ENCODE measurements at regions not wholly inside any gene's neighbourhood (a gene's known extent, or its start where the extent isn't known, plus 50 kb on each side); places are given as distances from the start of the nearest gene placed in this dataset.
"Not testable (repeated sequence)": the region's sequence is repeated elsewhere in the genome, so short reads cannot be mapped to it uniquely, and the experiment has no call there.

DNA sequence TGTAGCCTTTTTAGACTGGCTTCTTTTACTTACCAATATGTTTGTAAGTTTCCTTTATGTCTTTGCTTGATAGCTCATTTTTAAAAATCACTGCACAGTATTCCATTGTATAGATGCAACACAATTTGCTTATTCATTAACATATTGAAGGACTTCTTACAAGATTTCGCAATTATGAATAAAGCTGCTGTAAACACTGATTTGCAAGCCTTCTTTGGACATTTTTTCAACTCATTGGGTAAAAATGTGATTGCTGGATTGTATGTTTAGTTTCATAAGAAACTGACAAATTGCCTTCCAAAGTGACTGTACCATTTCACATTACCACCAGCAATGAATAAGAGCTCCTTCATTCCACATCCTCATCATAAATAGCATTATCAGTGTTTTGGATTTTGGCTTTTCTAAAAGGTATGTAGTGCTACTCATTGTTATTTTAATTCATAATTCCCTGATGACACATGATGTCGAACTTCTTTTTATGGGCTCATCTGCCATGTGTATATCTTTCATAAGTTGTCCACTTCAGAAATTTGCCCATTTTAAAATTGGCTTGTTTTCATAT, 80.7 kb downstream of the TFAP2B start:
- Mint-ChIP-seq H3K4me1 (no peaks in the 10 kb centered on the region), H3K9me3 (peaks cover 5% of the 10 kb centered on the region), H3K27ac (no peak overlapping the region), H3K27me3 (no peaks in the 10 kb centered on the region), H3K36me3 (ENCODE audit: low read depth) (no peaks in the 10 kb centered on the region), H3K4me3 (no peak overlapping the region)
- TF ChIP-seq, protein P1, sequence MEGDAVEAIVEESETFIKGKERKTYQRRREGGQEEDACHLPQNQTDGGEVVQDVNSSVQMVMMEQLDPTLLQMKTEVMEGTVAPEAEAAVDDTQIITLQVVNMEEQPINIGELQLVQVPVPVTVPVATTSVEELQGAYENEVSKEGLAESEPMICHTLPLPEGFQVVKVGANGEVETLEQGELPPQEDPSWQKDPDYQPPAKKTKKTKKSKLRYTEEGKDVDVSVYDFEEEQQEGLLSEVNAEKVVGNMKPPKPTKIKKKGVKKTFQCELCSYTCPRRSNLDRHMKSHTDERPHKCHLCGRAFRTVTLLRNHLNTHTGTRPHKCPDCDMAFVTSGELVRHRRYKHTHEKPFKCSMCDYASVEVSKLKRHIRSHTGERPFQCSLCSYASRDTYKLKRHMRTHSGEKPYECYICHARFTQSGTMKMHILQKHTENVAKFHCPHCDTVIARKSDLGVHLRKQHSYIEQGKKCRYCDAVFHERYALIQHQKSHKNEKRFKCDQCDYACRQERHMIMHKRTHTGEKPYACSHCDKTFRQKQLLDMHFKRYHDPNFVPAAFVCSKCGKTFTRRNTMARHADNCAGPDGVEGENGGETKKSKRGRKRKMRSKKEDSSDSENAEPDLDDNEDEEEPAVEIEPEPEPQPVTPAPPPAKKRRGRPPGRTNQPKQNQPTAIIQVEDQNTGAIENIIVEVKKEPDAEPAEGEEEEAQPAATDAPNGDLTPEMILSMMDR (IDR thresholded peaks at IDR 0.05), result no peak
- no peak for ATAC-seq (ENCODE audit: low read depth)
- intact Hi-C loops (cut with micrococcal nuclease), result no loop called here
- ChIA-PET CTCF (no interaction called here), POLR2A (no interaction called here)
- no peak for DNase-seq

DNA sequence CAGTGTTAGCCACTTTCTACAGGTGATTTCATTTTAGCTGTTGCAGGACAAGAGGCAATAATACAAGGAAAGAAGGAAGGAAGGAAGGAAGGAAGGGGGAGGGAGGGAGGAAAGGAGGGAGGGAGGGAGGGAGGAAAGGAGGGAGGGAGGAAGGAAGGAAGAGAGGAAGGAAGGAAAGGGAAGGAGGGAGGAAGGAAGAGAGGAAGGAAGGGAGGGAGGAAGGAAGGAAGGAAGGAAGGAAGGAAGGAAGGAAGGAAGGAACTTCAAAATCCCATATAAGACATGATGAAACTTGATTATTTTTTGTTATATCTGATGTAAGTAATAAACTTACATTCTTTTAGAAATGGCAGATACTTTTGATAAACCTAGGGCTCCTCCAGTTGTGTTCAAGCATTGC, 83.6 kb downstream of the TFAP2B start:
- intact Hi-C loops (cut with micrococcal nuclease), result no loop called here
- ATAC-seq (ENCODE audit: low read depth) (no peak), DNase-seq (no peak)
- POLR2A ChIA-PET, result no interaction called here
- CTCF ChIA-PET, result no interaction called here
- no peak overlapping the region for H3K27ac Mint-ChIP-seq
- TF ChIP-seq, protein P1 (IDR thresholded peaks at IDR 0.05), result no peak
- no peak overlapping the region for H3K4me3 Mint-ChIP-seq
- peaks cover 3% of the 10 kb centered on the region for H3K9me3 Mint-ChIP-seq
- H3K27me3 Mint-ChIP-seq, result no peaks in the 10 kb centered on the region
- H3K36me3 Mint-ChIP-seq (ENCODE audit: low read depth), result no peaks in the 10 kb centered on the region
- no peaks in the 10 kb centered on the region for H3K4me1 Mint-ChIP-seq

DNA sequence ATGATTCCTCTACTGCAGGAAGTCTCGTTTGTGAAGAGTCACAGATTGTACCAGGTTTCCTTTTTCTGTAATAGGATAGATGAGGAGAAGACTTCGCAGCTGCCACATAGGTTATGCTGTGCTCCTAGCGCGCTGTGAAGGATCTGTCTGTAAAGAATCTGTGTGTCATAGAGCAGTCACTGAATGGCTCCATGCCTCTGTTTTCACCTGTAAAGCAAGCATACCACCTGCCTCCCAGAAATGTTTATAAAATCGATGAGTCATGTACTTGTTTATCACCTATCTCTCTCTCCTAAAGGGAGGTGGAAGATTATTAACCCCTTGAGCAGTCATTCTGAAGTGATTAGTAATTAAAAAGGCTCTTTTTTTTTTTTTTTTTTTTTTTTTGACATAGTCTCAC, 86.6 kb downstream of the TFAP2B start:
- no peak overlapping the region for H3K27ac Mint-ChIP-seq
- CTCF ChIA-PET, result no interaction called here
- peaks cover 3% of the 10 kb centered on the region for H3K9me3 Mint-ChIP-seq
- no peaks in the 10 kb centered on the region for H3K4me1 Mint-ChIP-seq
- H3K36me3 Mint-ChIP-seq (ENCODE audit: low read depth), result no peaks in the 10 kb centered on the region
- POLR2A ChIA-PET, result no interaction called here
- intact Hi-C loops (cut with micrococcal nuclease), result no loop called here
- ATAC-seq (ENCODE audit: low read depth) (no peak), DNase-seq (no peak)
- TF ChIP-seq, protein P1 (IDR thresholded peaks at IDR 0.05), result no peak
- no peak overlapping the region for H3K4me3 Mint-ChIP-seq
- H3K27me3 Mint-ChIP-seq, result no peaks in the 10 kb centered on the region

DNA sequence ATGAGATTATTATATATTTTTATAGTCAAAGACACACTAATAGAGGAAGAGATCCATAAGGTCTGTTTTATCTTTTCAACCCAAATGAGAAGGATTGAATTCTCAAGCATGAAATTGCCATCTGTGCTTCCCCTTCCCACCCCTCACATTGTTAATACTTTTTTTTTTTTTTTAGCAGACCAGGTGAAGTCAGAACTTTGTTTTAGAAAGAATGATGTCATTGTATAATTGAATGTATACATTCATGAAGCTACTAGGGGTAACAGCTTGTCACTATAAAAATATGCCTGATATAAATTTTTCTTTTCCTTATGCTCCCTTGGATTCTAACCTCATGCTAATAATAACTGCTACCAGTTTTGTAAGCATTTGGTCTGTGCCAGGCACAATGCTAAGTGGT, 88.9 kb downstream of the TFAP2B start:
- Mint-ChIP-seq H3K27ac (no peak overlapping the region), H3K9me3 (no peaks in the 10 kb centered on the region), H3K27me3 (no peaks in the 10 kb centered on the region), H3K4me1 (no peaks in the 10 kb centered on the region), H3K4me3 (no peak overlapping the region), H3K36me3 (ENCODE audit: low read depth) (no peaks in the 10 kb centered on the region)
- ChIA-PET CTCF (no interaction called here), POLR2A (no interaction called here)
- no peak for DNase-seq
- intact Hi-C loops (cut with micrococcal nuclease), result no loop called here
- no peak for ATAC-seq (ENCODE audit: low read depth)
- TF ChIP-seq, protein P1 (IDR thresholded peaks at IDR 0.05), result no peak

DNA sequence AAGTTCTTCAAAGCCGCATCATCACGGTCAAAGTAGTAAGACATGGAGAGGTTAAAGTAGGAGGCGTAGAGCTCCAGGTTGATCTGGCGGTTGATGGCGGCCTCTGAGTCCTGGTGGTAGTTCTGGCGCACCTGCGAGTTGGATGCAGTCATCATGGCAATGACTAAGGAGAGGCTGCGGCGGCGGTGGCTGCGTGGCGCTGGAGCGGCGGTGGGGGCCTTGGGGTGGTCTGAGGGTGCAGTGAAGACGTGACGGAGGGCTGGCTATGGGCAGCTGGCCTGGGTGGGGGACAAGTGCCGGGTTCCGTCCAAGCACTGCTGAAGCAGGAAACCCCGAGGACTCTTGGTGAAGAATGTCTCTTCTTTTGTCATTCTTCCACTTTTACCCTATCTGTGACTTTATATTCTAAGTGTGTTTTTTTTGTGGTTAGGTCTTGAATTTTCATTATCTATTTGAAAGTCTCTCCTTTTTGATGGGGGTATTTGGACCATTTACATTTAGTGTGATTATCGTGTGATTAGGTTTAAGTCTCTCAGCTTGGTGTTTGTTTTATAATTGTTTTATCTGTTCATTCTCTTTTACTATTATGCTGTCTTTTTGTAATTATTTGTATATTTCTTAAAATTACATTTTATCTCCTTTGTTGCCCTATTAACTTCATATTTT, 94.6 kb downstream of the TFAP2B start:
- H3K27ac Mint-ChIP-seq, result no peak overlapping the region
- POLR2A ChIA-PET, result no interaction called here
- intact Hi-C loops (cut with micrococcal nuclease), result no loop called here

DNA sequence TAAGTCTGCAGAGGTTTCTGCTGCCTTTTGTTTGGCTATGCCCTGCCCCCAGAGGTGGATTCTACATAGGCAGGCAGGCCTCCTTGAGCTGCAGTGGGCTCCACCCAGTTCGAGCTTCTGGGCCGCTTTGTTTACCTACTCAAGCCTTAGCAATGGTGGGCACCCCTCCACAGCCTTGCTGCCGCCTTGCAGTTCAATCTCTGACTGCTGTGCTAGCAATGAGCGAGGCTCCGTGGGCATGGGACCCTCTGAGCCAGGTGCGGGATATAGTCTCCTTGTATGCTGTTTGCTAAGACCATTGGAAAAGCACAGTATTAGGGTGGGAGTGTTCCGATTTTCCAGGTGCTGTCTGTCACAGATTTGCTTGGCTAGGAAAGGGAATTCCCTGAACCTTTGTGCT, 102.7 kb downstream of the TFAP2B start:
- CTCF ChIA-PET; H3K36me3 Mint-ChIP-seq (ENCODE audit: low read depth); DNase-seq; intact Hi-C loops (cut with micrococcal nuclease); H3K27ac Mint-ChIP-seq; H3K27me3 Mint-ChIP-seq; H3K4me3 Mint-ChIP-seq; H3K4me1 Mint-ChIP-seq; ATAC-seq (ENCODE audit: low read depth); POLR2A ChIA-PET: not testable (repeated sequence)
- peaks cover 15% of the 10 kb centered on the region for H3K9me3 Mint-ChIP-seq

More for the DNA sequence above, 94.6 kb downstream of the TFAP2B start:
- CTCF ChIA-PET, result no interaction called here
- H3K4me1 Mint-ChIP-seq, result no peaks in the 10 kb centered on the region
- H3K9me3 Mint-ChIP-seq, result peaks cover 15% of the 10 kb centered on the region
- TF ChIP-seq, protein P1 (IDR thresholded peaks at IDR 0.05), result no peak
- no peaks in the 10 kb centered on the region for H3K27me3 Mint-ChIP-seq
- H3K4me3 Mint-ChIP-seq, result no peak overlapping the region
- ATAC-seq (ENCODE audit: low read depth) (no peak), DNase-seq (no peak)
- H3K36me3 Mint-ChIP-seq (ENCODE audit: low read depth), result no peaks in the 10 kb centered on the region
